ENCODE measurements at regions not wholly inside any gene's neighbourhood (a gene's known extent, or its start where the extent isn't known, plus 50 kb on each side); places are given as distances from the start of the nearest gene placed in this dataset.
"Not testable (repeated sequence)": the region's sequence is repeated elsewhere in the genome, so short reads cannot be mapped to it uniquely, and the experiment has no call there.

DNA sequence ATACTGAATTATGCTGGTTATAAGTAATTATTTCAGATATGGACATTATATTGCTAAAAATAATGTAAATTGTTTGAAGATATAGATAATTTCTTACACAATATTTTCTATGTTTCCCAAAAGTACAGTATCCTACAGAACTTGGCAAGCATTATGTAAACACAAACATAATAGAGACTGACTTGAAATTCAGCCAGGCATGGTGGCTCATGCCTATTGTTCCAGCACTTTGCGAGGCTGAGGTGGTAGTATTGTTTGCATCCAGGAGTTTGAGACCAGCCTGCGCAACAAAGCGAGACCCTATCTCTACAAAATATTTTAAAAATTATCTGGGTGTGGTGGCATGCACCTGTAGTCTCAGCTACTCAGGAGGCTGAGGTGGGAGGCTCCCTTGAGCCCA lies 1300.5 kb upstream of the DDX18 start:
- no peak overlapping the region for H3K4me3 ChIP-seq (ENCODE audit: low read depth, low read length)
- no peak for DNase-seq (ENCODE audit: low read depth, low spot score)
- in situ Hi-C loops (cut with HindIII; ENCODE audit: low sequenced_read_pairs), result no loop called here
- TF ChIP-seq, protein P1, sequence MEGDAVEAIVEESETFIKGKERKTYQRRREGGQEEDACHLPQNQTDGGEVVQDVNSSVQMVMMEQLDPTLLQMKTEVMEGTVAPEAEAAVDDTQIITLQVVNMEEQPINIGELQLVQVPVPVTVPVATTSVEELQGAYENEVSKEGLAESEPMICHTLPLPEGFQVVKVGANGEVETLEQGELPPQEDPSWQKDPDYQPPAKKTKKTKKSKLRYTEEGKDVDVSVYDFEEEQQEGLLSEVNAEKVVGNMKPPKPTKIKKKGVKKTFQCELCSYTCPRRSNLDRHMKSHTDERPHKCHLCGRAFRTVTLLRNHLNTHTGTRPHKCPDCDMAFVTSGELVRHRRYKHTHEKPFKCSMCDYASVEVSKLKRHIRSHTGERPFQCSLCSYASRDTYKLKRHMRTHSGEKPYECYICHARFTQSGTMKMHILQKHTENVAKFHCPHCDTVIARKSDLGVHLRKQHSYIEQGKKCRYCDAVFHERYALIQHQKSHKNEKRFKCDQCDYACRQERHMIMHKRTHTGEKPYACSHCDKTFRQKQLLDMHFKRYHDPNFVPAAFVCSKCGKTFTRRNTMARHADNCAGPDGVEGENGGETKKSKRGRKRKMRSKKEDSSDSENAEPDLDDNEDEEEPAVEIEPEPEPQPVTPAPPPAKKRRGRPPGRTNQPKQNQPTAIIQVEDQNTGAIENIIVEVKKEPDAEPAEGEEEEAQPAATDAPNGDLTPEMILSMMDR (IDR thresholded peaks at IDR 0.05; ENCODE audit: low read depth, low read length), result no peak

DNA sequence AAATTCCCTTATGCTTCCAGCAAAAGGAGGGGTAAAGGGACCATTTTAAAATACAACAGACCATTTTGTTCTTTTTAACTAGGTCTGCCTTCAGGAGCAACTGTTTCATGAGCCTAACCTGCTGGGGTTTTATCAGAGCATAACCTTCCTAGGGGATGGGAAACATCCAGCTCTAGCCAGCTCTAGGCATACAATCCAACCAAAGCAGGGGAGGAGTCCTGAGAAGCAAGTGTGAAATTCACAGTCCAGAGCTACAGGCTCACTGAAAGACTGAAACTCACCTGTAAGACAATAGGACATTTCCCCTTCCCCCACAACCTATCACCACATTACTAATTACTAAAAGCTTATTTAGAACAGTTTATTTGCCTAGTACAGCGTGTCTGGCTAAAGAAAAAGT lies 1296.6 kb upstream of the DDX18 start:
- in situ Hi-C loops (cut with HindIII; ENCODE audit: low sequenced_read_pairs), result no loop called here
- DNase-seq (ENCODE audit: low read depth, low spot score), result no peak
- no peak overlapping the region for H3K4me3 ChIP-seq (ENCODE audit: low read depth, low read length)
- TF ChIP-seq, protein P1 (IDR thresholded peaks at IDR 0.05; ENCODE audit: low read depth, low read length), result no peak

DNA sequence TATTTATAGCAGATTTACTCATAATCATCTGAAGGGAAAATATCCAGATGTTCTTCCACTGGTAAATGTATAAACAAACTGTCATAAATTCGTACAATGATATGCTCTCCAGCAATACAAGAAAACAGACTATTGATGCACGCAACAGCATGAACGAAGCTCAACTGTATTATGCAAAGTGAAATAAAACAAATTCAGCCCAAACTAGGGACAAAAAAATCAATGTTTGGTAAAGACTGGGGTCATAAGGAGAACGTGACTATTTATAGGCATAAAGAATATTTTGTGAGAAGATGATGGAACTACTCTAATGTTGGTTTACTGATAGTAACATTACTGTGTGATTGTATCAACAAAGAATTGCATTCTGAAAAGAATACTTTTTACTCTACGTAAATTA lies 1276.7 kb upstream of the DDX18 start:
- in situ Hi-C loops (cut with HindIII; ENCODE audit: low sequenced_read_pairs), result no loop called here
- DNase-seq (ENCODE audit: low read depth, low spot score), result no peak
- no peak overlapping the region for H3K4me3 ChIP-seq (ENCODE audit: low read depth, low read length)
- TF ChIP-seq, protein P1 (IDR thresholded peaks at IDR 0.05; ENCODE audit: low read depth, low read length), result no peak

DNA sequence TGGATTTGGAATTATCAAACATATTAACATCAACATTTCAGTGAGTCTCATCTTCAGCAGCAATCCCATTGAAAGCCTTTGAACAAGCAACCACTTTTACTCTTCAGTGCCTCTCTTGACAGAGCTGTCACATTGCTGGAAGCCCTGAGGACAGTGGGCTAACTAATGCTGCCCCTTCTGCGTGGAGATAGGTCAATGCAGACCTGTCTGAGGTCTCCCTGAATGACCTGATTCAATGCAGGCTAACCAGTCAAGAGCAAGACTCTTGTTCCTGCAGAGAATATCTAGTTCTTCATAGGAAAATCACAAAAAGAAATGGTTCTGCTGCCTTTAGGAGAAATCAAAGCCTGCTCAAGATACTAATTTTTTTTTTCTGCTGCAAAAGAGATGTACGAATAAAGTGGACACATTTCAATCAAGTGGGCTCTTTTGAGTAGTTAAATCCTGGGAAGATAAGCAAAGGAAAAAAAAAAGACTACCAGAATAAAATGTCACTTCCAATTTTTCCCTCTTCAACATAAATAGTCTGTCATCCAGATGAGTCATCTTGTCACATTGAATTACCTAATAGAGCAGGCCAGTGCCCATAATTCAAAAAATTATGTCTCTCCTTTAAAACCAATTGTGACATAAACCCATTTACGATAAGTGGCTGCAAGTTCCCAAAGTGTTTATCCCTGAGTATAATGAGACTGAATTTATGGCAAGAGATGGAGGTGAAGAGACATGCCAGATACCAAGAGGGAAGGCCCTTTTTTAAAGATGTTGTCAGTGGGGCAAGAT lies 1269.0 kb upstream of the DDX18 start:
- TF ChIP-seq, protein P1 (IDR thresholded peaks at IDR 0.05; ENCODE audit: low read depth, low read length), result no peak
- no peak overlapping the region for H3K4me3 ChIP-seq (ENCODE audit: low read depth, low read length)
- in situ Hi-C loops (cut with HindIII; ENCODE audit: low sequenced_read_pairs), result no loop called here
- no peak for DNase-seq (ENCODE audit: low read depth, low spot score)

DNA sequence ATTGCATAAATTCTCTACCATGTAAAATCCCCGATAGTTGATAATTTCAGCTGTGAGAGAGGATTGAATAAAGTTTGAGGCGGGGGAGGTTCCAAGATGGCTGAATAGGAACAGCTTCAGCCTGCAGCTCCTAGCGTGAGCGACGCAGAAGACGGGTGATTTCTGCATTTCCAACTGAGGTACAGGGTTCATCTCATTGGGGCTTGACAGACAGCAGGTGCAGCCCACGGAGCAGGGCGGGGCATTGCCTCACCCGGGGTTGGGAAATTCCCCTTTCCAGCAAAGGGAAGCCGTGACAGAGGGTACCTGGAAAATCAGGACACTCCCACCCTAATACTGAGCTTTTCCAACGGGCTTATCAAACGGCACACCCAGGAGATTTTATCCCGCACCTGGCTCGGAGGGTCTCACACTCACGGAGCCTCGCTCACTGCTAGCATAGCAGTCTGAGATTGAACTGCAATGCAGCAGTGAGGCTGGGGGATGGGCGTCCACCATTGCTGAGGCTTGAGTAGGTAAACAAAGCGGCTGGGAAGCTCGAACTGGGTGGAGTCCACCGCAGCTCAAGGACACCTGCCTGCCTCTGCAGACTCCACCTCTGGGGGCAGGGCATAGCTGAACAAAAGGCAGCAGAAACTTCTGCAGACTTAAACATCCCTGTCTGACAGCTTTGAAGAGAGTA lies 1261.6 kb upstream of the DDX18 start:
- DNase-seq (ENCODE audit: low read depth, low spot score); H3K4me3 ChIP-seq (ENCODE audit: low read depth, low read length); in situ Hi-C loops (cut with HindIII; ENCODE audit: low sequenced_read_pairs): not testable (repeated sequence)

DNA sequence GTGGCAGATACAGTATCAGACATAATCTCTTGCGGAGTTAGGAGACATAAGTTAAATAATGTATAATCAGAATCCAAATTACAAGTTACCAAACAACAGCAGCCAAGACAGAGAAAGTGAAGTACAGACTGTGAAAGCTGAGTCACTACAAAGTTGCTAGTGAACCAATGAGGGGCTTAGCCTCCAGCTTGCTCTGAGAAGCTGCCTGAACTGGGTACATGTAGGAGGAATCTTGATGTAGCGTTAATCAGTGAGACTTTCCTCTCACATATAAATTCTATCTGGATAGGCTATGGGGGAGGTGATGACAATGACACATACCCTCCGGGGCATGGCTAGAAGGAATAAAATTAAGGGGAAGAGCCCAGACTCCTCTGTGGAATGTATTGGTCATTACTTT lies 1234.3 kb upstream of the DDX18 start:
- in situ Hi-C loops (cut with HindIII; ENCODE audit: low sequenced_read_pairs), result no loop called here
- DNase-seq (ENCODE audit: low read depth, low spot score), result no peak
- TF ChIP-seq, protein P1 (IDR thresholded peaks at IDR 0.05; ENCODE audit: low read depth, low read length), result no peak
- no peak overlapping the region for H3K4me3 ChIP-seq (ENCODE audit: low read depth, low read length)

DNA sequence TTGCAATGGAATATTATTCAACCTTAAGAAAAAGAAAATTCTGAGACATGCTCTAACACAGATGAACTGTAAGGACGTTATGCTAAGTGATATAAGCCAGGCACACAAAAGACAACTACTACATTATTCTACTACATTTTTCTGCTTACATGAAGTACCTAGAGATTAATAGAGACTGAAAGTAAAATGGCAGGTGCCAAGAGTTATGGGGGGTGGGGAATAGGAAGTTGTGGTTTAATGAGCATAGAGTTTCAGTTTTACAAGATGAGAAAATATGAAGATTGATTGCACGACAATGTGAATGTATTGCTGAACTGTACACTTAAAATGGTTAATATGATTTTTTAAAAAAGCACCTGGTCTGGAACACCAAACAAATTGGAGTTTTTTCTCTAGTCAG lies 1231.6 kb upstream of the DDX18 start:
- DNase-seq (ENCODE audit: low read depth, low spot score), result no peak
- in situ Hi-C loops (cut with HindIII; ENCODE audit: low sequenced_read_pairs), result no loop called here
- no peak overlapping the region for H3K4me3 ChIP-seq (ENCODE audit: low read depth, low read length)
- TF ChIP-seq, protein P1 (IDR thresholded peaks at IDR 0.05; ENCODE audit: low read depth, low read length), result no peak
